ENCODE measurements at regions not wholly inside any gene's neighbourhood (a gene's known extent, or its start where the extent isn't known, plus 50 kb on each side); places are given as distances from the start of the nearest gene placed in this dataset.

DNA sequence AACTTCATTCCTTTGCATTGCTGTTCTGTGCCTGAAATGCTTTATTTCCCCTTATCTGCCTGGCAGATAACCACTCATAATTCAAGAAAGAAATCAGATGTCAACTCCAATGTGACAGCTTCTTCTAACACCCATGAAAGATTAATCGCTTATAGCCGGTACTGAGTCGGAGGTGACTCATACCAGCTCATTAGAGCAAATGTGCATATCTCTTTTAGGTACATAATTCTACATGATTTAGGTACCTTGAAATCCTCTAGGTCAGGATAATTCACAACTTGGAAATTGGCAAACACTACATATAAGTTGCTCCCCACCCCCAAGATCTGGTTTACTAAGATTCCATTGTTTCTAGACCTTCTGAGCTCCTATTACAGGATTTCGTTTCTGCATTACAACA is 554.4 kb upstream of the SORCS1 start (continued):
- TF ChIP-seq, protein P1, sequence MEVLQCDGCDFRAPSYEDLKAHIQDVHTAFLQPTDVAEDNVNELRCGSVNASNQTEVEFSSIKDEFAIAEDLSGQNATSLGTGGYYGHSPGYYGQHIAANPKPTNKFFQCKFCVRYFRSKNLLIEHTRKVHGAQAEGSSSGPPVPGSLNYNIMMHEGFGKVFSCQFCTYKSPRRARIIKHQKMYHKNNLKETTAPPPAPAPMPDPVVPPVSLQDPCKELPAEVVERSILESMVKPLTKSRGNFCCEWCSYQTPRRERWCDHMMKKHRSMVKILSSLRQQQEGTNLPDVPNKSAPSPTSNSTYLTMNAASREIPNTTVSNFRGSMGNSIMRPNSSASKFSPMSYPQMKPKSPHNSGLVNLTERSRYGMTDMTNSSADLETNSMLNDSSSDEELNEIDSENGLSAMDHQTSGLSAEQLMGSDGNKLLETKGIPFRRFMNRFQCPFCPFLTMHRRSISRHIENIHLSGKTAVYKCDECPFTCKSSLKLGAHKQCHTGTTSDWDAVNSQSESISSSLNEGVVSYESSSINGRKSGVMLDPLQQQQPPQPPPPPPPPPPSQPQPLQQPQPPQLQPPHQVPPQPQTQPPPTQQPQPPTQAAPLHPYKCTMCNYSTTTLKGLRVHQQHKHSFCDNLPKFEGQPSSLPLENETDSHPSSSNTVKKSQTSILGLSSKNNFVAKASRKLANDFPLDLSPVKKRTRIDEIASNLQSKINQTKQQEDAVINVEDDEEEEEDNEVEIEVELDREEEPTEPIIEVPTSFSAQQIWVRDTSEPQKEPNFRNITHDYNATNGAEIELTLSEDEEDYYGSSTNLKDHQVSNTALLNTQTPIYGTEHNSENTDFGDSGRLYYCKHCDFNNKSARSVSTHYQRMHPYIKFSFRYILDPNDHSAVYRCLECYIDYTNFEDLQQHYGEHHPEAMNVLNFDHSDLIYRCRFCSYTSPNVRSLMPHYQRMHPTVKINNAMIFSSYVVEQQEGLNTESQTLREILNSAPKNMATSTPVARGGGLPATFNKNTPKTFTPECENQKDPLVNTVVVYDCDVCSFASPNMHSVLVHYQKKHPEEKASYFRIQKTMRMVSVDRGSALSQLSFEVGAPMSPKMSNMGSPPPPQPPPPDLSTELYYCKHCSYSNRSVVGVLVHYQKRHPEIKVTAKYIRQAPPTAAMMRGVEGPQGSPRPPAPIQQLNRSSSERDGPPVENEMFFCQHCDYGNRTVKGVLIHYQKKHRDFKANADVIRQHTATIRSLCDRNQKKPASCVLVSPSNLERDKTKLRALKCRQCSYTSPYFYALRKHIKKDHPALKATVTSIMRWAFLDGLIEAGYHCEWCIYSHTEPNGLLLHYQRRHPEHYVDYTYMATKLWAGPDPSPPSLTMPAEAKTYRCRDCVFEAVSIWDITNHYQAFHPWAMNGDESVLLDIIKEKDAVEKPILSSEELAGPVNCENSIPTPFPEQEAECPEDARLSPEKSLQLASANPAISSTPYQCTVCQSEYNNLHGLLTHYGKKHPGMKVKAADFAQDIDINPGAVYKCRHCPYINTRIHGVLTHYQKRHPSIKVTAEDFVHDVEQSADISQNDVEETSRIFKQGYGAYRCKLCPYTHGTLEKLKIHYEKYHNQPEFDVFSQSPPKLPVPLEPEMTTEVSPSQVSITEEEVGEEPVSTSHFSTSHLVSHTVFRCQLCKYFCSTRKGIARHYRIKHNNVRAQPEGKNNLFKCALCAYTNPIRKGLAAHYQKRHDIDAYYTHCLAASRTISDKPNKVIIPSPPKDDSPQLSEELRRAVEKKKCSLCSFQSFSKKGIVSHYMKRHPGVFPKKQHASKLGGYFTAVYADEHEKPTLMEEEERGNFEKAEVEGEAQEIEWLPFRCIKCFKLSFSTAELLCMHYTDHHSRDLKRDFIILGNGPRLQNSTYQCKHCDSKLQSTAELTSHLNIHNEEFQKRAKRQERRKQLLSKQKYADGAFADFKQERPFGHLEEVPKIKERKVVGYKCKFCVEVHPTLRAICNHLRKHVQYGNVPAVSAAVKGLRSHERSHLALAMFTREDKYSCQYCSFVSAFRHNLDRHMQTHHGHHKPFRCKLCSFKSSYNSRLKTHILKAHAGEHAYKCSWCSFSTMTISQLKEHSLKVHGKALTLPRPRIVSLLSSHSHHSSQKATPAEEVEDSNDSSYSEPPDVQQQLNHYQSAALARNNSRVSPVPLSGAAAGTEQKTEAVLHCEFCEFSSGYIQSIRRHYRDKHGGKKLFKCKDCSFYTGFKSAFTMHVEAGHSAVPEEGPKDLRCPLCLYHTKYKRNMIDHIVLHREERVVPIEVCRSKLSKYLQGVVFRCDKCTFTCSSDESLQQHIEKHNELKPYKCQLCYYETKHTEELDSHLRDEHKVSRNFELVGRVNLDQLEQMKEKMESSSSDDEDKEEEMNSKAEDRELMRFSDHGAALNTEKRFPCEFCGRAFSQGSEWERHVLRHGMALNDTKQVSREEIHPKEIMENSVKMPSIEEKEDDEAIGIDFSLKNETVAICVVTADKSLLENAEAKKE (CRISPR knock-in tag; IDR thresholded peaks at IDR 0.05) = no peak
- no peak for TF ChIP-seq JUNB (IDR thresholded peaks at IDR 0.05; ENCODE audit: unreplicated experiment)
- no peak for TF ChIP-seq STAT1 (IDR thresholded peaks at IDR 0.05; ENCODE audit: unreplicated experiment)
- no peak for TF ChIP-seq CTCF (conservative IDR thresholded peaks at IDR 0.05; ENCODE audit: low read depth in 2 of 2)

DNA sequence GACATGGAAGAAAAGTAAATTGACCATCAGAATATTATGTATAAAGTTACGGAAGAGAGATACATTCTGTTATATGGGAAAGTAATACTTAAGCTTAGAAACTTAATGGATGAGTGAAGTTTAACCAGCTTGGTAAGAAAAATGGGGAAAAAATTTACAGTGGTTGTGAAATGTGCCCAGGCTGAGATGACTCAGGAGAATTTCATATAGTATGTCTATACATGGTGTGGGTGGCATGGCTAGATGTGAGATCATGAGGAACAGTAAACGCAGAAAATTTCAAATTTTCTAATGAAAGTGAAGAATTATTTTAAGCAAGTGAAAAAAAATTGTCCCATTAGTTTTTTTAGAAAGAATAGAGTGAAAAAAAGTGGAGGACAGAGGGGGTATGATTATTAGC is 552.5 kb upstream of the SORCS1 start:
- Histone ChIP-seq H3K36me3 (ENCODE audit: insufficient read depth) (no peaks in the 10 kb centered on the region), H3K4me2 (no peak overlapping the region), H3K4me1 (ENCODE audit: insufficient read depth) (no peaks in the 10 kb centered on the region), H3F3A (replicated peaks; ENCODE audit: low read depth) (no peaks in the 10 kb centered on the region), H3K4me3 (no peak overlapping the region), H4K20me1 (replicated peaks; ENCODE audit: insufficient read depth) (no peaks in the 10 kb centered on the region), H2AFZ (no peak overlapping the region), H3K9me2 (ENCODE audit: insufficient read depth) (no peaks in the 10 kb centered on the region), H3K27me3 (ENCODE audit: insufficient read depth) (no peaks in the 10 kb centered on the region), H3K79me2 (replicated peaks; ENCODE audit: insufficient read depth) (no peaks in the 10 kb centered on the region), H3K27ac (ENCODE audit: low read depth) (no peak overlapping the region)
- H3K9me3 Mint-ChIP-seq = no peaks in the 10 kb centered on the region
- no peak for DNase-seq (ENCODE audit: low spot score)
- ATAC-seq = no peak
- no peaks in the 10 kb centered on the region for H3K36me3 Mint-ChIP-seq (ENCODE audit: low read depth)
- H3K4me3 Mint-ChIP-seq = no peak overlapping the region
- H3K27ac Mint-ChIP-seq = no peak overlapping the region; the same call in 1 of the 2 replicates
- H3K4me1 Mint-ChIP-seq = no peaks in the 10 kb centered on the region
- no peaks in the 10 kb centered on the region for H3K27me3 Mint-ChIP-seq (ENCODE audit: insufficient read depth, low read depth, poor library complexity)
- no peak for TF ChIP-seq ETS1 (IDR thresholded peaks at IDR 0.05)
- no peak for TF ChIP-seq POLR2AphosphoS5 (IDR thresholded peaks at IDR 0.05; ENCODE audit: low read depth)
- TF ChIP-seq, protein P1 (CRISPR knock-in tag; IDR thresholded peaks at IDR 0.05) = no peak
- TF ChIP-seq ZNF114 (CRISPR knock-in tag; IDR thresholded peaks at IDR 0.05) = no peak
- no peak for TF ChIP-seq ZNF331 (CRISPR knock-in tag; IDR thresholded peaks at IDR 0.05; ENCODE audit: low read depth)

Data from GM23338 (cell line).